BJ (cell line): ENCODE measurements at regions not wholly inside any gene's neighbourhood (a gene's known extent, or its start where the extent isn't known, plus 50 kb on each side); places are given as distances from the start of the nearest gene placed in this dataset.

ENCODE experiments used
- CTCF ChIA-PET: fragments of 350-600 bp; formaldehyde crosslinking; extraction: SDS; loops from one replicate; lab custom pipeline; 2021; ENCODE audit warnings: antibody characterized with exemption, inconsistent platforms; lab: Yijun Ruan, JAX
- POLR2A ChIA-PET: fragments of 300-600 bp; sonication (Branson Sonifier 250); formaldehyde crosslinking; extraction: SDS; loops from one replicate; lab custom pipeline; 2021; ENCODE audit warnings: antibody characterized with exemption; lab: Charles Lee
- DNase-seq: peaks from one replicate; pipeline ENCODE4 v3.0.0-alpha.2; 2011; ENCODE audit warnings: low read depth
- H3K27me3 ChIP-seq: 2 replicates; pipeline ENCODE4 v1.6.0; 2011; ENCODE audit warnings: low read length; ENCODE audit not compliant: control insufficient read depth, insufficient read depth
- H3K36me3 ChIP-seq: 2 replicates; pipeline ENCODE4 v1.5.1; 2011; ENCODE audit warnings: low read length; ENCODE audit not compliant: control insufficient read depth, insufficient read depth
- H3K4me3 ChIP-seq: 2 replicates; pipeline ENCODE4 v1.5.1; 2011; ENCODE audit warnings: low read depth, mild to moderate bottlenecking, control low read depth, low read length
- CTCF ChIP-seq: IDR thresholded peaks from 2 replicates; pipeline ENCODE4 v1.5.1; 2011; ENCODE audit warnings: low read depth, mild to moderate bottlenecking, control low read depth, inconsistent platforms, low read length, moderate library complexity; ENCODE audit not compliant: insufficient read depth

- Histone ChIP-seq H3K27me3 (peaks cover 5% of the 10 kb centered on the region), H3K36me3 (no peaks in the 10 kb centered on the region), H3K4me3 (no peak overlapping the region)
- CTCF ChIA-PET = no interaction called here
- POLR2A ChIA-PET = no interaction called here
- TF ChIP-seq CTCF = no peak
- no peak for DNase-seq
These were observed 336.7 kb downstream of the FOXL1 start for GRCh38 chr16:86914876-86915717.

GRCh38 chr16:86917471-86918365 lies 339.4 kb downstream of the FOXL1 start:
- H3K36me3 ChIP-seq = no peaks in the 10 kb centered on the region
- H3K4me3 ChIP-seq = no peak overlapping the region
- no peak for DNase-seq
- H3K27me3 ChIP-seq = peaks cover 5% of the 10 kb centered on the region
- ChIA-PET CTCF (interaction anchor here (0.5 kb wide), 1 partner anchor 198 kb away, joined by 4 read pairs; no protein-coding TSS in a partner anchor), POLR2A (no interaction called here)
- no peak for TF ChIP-seq CTCF

- CTCF ChIA-PET = interaction anchor here (0.5 kb wide), 1 partner anchor 197 kb away, joined by 4 read pairs; no protein-coding TSS in a partner anchor
- POLR2A ChIA-PET = no interaction called here
- no peak for DNase-seq
- H3K27me3 ChIP-seq = peaks cover 5% of the 10 kb centered on the region
- H3K4me3 ChIP-seq = no peak overlapping the region
- no peaks in the 10 kb centered on the region for H3K36me3 ChIP-seq
- no peak for TF ChIP-seq CTCF
These were observed 340.3 kb downstream of the FOXL1 start for GRCh38 chr16:86918637-86919036.

- TF ChIP-seq CTCF = no peak
- ChIA-PET POLR2A (no interaction called here), CTCF (no interaction called here)
- no peak for DNase-seq
- no peaks in the 10 kb centered on the region for H3K36me3 ChIP-seq
- peaks cover 9% of the 10 kb centered on the region for H3K27me3 ChIP-seq
- H3K4me3 ChIP-seq = no peak overlapping the region
These were observed 340.7 kb downstream of the FOXL1 start for GRCh38 chr16:86919078-86919477.
